Ectodermal cell (in vitro differentiated cells): ENCODE measurements at regions not wholly inside any gene's neighbourhood (a gene's known extent, or its start where the extent isn't known, plus 50 kb on each side); places are given as distances from the start of the nearest gene placed in this dataset.

ENCODE experiments used
- H3K27ac ChIP-seq: 2 replicates; pipeline ENCODE4 v1.7.0; 2013; ENCODE audit warnings: mild to moderate bottlenecking, low read depth, low read length; ENCODE audit not compliant: insufficient read depth, poor library complexity, severe bottlenecking
- H3K27me3 ChIP-seq: 2 replicates; pipeline ENCODE4 v1.7.0; 2013; ENCODE audit warnings: mild to moderate bottlenecking, low read length; ENCODE audit not compliant: insufficient read depth, control insufficient read depth, poor library complexity, severe bottlenecking
- H3K36me3 ChIP-seq: one replicate; pipeline ENCODE4 v1.7.0; 2013; ENCODE audit warnings: low read length; ENCODE audit not compliant: control insufficient read depth, insufficient read depth
- H3K4me1 ChIP-seq: one replicate; pipeline ENCODE4 v1.7.0; 2013; ENCODE audit warnings: low read length; ENCODE audit not compliant: control insufficient read depth, insufficient read depth
- H3K4me3 ChIP-seq: 2 replicates; pipeline ENCODE4 v1.7.0; 2013; ENCODE audit warnings: low read depth, low read length, control low read depth; ENCODE audit not compliant: insufficient read depth
- H3K9me3 ChIP-seq: 2 replicates; pipeline ENCODE4 v1.7.0; 2013; ENCODE audit warnings: mild to moderate bottlenecking, low read length, moderate library complexity; ENCODE audit not compliant: control insufficient read depth
- WGBS, 2 experiments: methylation state at CpG; one replicate each; pipeline ENCODE4 v1.1.7; 2013; ENCODE audit warnings: missing lambda C conversion rate in 2 of 2; 5-methylcytosine and 5-hydroxymethylcytosine counted together

- Histone ChIP-seq H3K27ac (no peak overlapping the region), H3K36me3 (no peaks in the 10 kb centered on the region), H3K9me3 (no peaks in the 10 kb centered on the region), H3K4me1 (peaks cover 4% of the 10 kb centered on the region), H3K4me3 (no peak overlapping the region), H3K27me3 (no peaks in the 10 kb centered on the region)
- WGBS, 2 experiments = 53 to 54% methylated on average over 6 of the region's 6 CpGs
These were observed 98.6 kb downstream of the BCL2L11 start for GRCh38 chr2:111219285-111219684.

DNA sequence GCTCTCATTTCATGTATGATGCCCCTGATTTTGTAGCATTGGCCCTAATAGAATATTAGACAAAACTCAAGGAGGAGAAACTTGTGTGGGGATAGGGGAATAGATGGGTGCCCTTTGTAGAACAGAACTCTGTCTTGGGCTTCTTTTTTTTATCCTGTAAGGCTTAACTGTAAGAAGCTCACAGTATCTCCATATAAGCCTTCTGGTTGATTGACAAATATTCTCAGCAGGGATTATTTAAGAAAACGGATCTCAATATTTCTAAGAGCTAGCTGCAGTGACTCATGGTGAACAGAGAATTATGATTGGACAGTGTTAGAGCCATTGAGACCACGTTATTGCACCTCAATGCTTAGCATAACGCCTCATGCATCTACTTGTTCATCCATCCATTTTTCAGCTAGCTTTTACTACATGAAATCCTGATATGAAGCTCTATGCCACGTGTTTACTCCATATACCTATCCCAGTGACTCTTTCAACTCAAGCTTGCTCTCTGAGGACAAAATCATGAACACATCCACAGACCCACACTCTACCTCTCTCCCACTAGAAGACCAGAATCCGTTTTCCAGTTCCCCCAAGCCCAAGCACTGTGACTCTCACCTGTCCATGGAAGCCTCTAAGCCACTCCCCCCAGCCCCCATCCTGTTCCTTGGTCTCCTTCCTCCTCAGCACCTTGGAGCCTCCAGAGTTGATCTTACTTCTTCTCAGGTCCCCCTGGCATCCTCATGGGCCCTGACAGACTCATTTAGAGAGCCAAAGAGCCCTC is 99.2 kb downstream of the BCL2L11 start:
- no peak overlapping the region for H3K4me3 ChIP-seq
- peaks cover 4% of the 10 kb centered on the region for H3K4me1 ChIP-seq
- 92% methylated on average over 5 of the region's 5 CpGs for WGBS, 2 experiments
- H3K9me3 ChIP-seq = no peaks in the 10 kb centered on the region
- no peaks in the 10 kb centered on the region for H3K36me3 ChIP-seq
- no peaks in the 10 kb centered on the region for H3K27me3 ChIP-seq
- no peak overlapping the region for H3K27ac ChIP-seq

GRCh38 chr2:111220962-111221361 is 100.2 kb downstream of the BCL2L11 start:
- Histone ChIP-seq H3K27ac (no peak overlapping the region), H3K4me1 (peaks cover 4% of the 10 kb centered on the region), H3K9me3 (no peaks in the 10 kb centered on the region), H3K27me3 (no peaks in the 10 kb centered on the region), H3K36me3 (no peaks in the 10 kb centered on the region), H3K4me3 (no peak overlapping the region)
- WGBS, 2 experiments = 83% methylated on average over 1 of the region's 1 CpG; no CpG with 5 or more reads in 1 of the 2 experiments

DNA sequence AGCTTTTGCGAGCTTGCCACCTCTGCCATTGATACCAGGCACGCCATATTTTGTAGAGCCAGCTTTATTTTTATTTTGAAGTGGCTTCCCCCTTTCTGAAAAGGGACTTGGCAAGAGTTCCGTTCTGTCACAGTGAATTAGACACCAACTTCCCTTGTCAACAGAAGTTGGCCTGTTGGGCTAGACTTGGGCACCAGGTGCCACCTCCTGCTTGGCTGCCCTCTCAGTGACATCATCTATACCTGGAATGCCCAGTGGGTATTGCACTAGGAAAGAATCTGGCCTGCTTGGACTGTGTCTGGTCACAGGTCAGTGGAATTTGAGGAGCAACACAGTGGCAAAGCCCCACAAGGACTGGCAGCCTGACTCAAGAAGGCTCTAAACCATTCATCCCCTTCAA is 101.0 kb downstream of the BCL2L11 start:
- Histone ChIP-seq H3K36me3 (no peaks in the 10 kb centered on the region), H3K27ac (no peak overlapping the region), H3K4me3 (no peak overlapping the region), H3K9me3 (no peaks in the 10 kb centered on the region), H3K27me3 (no peaks in the 10 kb centered on the region), H3K4me1 (peaks cover 4% of the 10 kb centered on the region)
- WGBS, 2 experiments = 92 to 94% methylated on average over 3 of the region's 3 CpGs

DNA sequence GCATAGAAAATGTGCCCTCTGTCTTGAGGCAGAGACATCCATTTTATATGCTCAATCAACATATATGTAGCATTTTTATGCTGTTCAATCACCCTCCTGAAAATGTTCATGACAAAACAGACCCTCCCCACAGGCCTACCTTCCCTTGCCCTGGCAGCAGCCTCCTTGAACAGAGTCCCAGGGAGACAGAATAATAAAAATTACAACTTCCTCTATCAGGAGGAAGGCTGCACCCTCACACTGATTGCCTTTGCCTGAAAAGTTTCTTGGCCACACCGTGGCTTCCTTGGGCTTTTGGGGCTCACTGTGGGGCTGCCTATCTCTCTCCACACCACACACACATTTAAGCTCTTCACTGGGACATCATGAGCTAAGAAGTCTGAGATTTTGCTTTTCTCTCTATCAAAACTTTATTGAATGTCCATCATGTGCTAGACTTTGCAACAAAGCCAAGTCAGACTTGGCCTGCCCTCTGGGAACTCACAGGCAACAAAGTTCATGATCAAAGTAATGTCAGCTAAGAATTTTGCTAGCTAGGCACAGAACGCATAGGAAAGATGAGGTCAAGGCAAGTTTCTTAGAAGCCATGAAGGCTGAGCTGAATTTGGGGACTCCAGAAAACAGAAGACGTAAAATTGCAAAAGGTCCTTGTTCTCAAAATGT is 101.6 kb downstream of the BCL2L11 start:
- Histone ChIP-seq H3K36me3 (no peaks in the 10 kb centered on the region), H3K27ac (no peak overlapping the region), H3K4me3 (no peak overlapping the region), H3K9me3 (no peaks in the 10 kb centered on the region), H3K27me3 (no peaks in the 10 kb centered on the region), H3K4me1 (peaks cover 4% of the 10 kb centered on the region)
- 90 to 91% methylated on average over 3 of the region's 3 CpGs for WGBS, 2 experiments

GRCh38 chr2:111225856-111226255 is 105.1 kb downstream of the BCL2L11 start:
- Histone ChIP-seq H3K36me3 (no peaks in the 10 kb centered on the region), H3K27ac (no peak overlapping the region), H3K27me3 (no peaks in the 10 kb centered on the region), H3K4me1 (no peaks in the 10 kb centered on the region), H3K4me3 (no peak overlapping the region), H3K9me3 (no peaks in the 10 kb centered on the region)
- 86 to 91% methylated on average over 3 of the region's 3 CpGs for WGBS, 2 experiments

DNA sequence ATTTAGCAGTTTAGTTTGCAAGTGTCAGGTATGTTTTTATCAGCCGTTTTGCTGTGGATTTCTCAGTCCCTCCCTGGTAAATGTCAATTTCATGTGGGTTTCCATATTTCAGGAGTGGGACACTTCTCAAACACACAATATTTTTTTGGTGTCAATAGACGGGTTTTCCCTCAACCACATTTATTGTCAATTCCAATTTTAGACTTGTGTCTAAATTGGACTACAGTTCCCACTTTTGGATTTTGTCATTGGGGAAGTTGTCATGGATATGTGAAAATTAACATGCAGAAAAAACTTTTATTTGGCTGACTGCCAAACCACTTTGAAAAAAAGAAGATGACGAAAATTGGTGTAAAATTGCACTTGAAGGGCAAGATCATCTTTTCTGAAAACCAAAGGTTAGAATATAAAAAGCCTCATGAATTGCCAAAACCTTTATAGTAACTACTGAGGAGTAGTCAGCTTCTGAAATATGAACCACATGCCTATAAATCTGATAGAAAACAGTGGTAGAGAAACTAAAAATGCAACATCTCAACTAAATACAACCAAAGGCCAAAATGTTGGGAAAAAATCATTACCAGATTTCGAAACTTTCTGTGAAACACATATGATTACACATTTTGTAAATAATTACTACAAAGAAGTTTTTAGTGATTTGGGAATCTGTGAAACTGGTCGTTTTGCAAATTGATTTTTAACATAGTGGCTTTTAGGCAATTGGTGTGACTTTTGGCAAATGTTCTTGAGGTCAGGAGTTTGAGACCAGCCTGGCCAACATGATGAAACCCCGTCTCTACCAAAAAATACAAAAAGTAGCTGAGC is 106.4 kb downstream of the BCL2L11 start:
- no peaks in the 10 kb centered on the region for H3K36me3 ChIP-seq
- no peak overlapping the region for H3K4me3 ChIP-seq
- H3K4me1 ChIP-seq = no peaks in the 10 kb centered on the region
- no peak overlapping the region for H3K27ac ChIP-seq
- no peaks in the 10 kb centered on the region for H3K9me3 ChIP-seq
- 94% methylated on average over 4 to 5 of the region's 6 CpGs for WGBS, 2 experiments
- H3K27me3 ChIP-seq = no peaks in the 10 kb centered on the region

GRCh38 chr2:111227716-111228141 is 107.0 kb downstream of the BCL2L11 start:
- WGBS, 2 experiments = 67 to 74% methylated on average over 6 of the region's 6 CpGs
- no peaks in the 10 kb centered on the region for H3K4me1 ChIP-seq

GRCh38 chr2:111231532-111232252 is 111.0 kb downstream of the BCL2L11 start:
- H3K36me3 ChIP-seq = no peaks in the 10 kb centered on the region
- no peaks in the 10 kb centered on the region for H3K9me3 ChIP-seq
- H3K4me1 ChIP-seq = no peaks in the 10 kb centered on the region
- 90 to 92% methylated on average over 5 to 7 of the region's 7 CpGs for WGBS, 2 experiments
- H3K4me3 ChIP-seq = no peak overlapping the region
- no peak overlapping the region for H3K27ac ChIP-seq
- no peaks in the 10 kb centered on the region for H3K27me3 ChIP-seq

More at GRCh38 chr2:111227716-111228141, 107.0 kb downstream of the BCL2L11 start:
- Histone ChIP-seq H3K9me3 (no peaks in the 10 kb centered on the region), H3K4me3 (no peak overlapping the region), H3K36me3 (no peaks in the 10 kb centered on the region), H3K27ac (no peak overlapping the region), H3K27me3 (no peaks in the 10 kb centered on the region)
